ENCODE measurements at regions not wholly inside any gene's neighbourhood (a gene's known extent, or its start where the extent isn't known, plus 50 kb on each side); places are given as distances from the start of the nearest gene placed in this dataset.

DNA sequence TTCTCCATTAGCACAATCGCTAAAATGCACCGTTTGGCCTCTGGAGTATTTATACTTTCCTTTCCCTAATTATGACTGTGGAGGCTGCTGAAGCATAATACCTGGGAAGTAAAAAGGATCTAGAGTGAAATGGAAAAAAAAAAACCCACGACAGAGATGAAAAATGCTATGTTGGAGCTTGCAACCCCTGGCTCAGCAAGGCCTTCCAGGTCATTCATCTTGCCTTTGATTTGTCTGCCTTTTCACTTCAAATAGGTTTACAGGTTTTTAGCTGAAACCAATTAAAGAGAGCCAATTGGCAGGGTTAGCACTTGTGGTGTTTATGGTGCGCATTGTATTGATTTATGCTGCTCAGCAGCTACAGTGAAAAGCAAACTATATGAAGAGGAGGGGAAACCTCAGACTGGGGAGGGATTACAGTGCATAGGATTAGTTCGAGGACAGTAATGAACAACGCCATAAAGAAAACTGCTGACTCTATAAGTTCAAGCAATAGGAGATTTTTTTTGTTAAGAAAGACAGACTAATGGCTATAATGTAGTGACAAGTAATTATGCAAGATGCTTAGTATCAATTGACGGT lies 347.9 kb downstream of the MEIS1 start:
- Histone ChIP-seq H2BK5ac (ENCODE audit: insufficient read length, low read length) (no peak overlapping the region), H3K27me3 (ENCODE audit: insufficient read depth, low read length) (no peaks in the 10 kb centered on the region), H3K23me2 (ENCODE audit: insufficient read length, low read depth, low read length, poor library complexity, severe bottlenecking) (no peaks in the 10 kb centered on the region), H3K79me2 (ENCODE audit: insufficient read depth, low read length) (no peaks in the 10 kb centered on the region), H2AK5ac (ENCODE audit: insufficient read length, low read length) (no peak overlapping the region), H3K4me1 (ENCODE audit: insufficient read depth, low read length) (no peaks in the 10 kb centered on the region), H3K9ac (ENCODE audit: extremely low read depth, insufficient read length, low read length) (no peak overlapping the region), H3K56ac (ENCODE audit: insufficient read length, low read depth, low read length) (no peak overlapping the region), H2BK15ac (ENCODE audit: low read depth, low read length) (no peak overlapping the region), H2AFZ (ENCODE audit: low read length) (no peak overlapping the region), H3K18ac (ENCODE audit: insufficient read length, low read depth, low read length) (no peak overlapping the region), H3T11ph (ENCODE audit: low read length) (no peak overlapping the region), H3K9me3 (ENCODE audit: control insufficient read depth, low read depth, low read length) (no peaks in the 10 kb centered on the region), H3K27ac (ENCODE audit: insufficient read length, low read depth, low read length) (no peak overlapping the region), H4K20me1 (ENCODE audit: control insufficient read depth, insufficient read depth, insufficient read length) (no peaks in the 10 kb centered on the region), H3K14ac (ENCODE audit: insufficient read depth, low read length) (no peak overlapping the region), H3K79me1 (ENCODE audit: insufficient read depth, low read depth, low read length, poor library complexity, severe bottlenecking) (no peaks in the 10 kb centered on the region), H2BK12ac (ENCODE audit: insufficient read length, low read depth, low read length) (no peak overlapping the region), H3K23ac (ENCODE audit: insufficient read length, low read depth, low read length) (no peak overlapping the region), H4K5ac (ENCODE audit: insufficient read length, low read depth, low read length) (no peak overlapping the region), H3K4me2 (ENCODE audit: insufficient read depth, insufficient read length, low read length) (no peak overlapping the region), H3K4ac (ENCODE audit: low read depth, low read length) (no peak overlapping the region), H2BK20ac (ENCODE audit: low read depth, low read length, poor library complexity, severe bottlenecking) (no peak overlapping the region), H4K91ac (ENCODE audit: insufficient read length, low read depth, low read length) (no peak overlapping the region), H4K8ac (replicated peaks; ENCODE audit: insufficient read length, low read depth, low read length) (no peak overlapping the region), H2BK120ac (ENCODE audit: low read depth, low read length, poor library complexity, severe bottlenecking) (no peak overlapping the region)
- Mint-ChIP-seq H3K4me1 (peaks cover 10 to 11% of the 10 kb centered on the region in 2 experiments), H3K9me3 (no peaks in the 10 kb centered on the region), H3K27ac (no peak overlapping the region), H3K36me3 (ENCODE audit: insufficient read depth in 1 of 3, low read depth in 3 of 3) (no peaks in the 10 kb centered on the region; a peak in 1 of 7 replicates), H3K4me3 (no peak overlapping the region), H3K27me3 (ENCODE audit: low read depth) (no peaks in the 10 kb centered on the region)
- no CpG with 5 or more reads among the region's 7 CpGs for WGBS (ENCODE audit: extremely low coverage, insufficient read length, low lambda C conversion rate)
- no peak for DNase-seq
- TF ChIP-seq, protein P1, sequence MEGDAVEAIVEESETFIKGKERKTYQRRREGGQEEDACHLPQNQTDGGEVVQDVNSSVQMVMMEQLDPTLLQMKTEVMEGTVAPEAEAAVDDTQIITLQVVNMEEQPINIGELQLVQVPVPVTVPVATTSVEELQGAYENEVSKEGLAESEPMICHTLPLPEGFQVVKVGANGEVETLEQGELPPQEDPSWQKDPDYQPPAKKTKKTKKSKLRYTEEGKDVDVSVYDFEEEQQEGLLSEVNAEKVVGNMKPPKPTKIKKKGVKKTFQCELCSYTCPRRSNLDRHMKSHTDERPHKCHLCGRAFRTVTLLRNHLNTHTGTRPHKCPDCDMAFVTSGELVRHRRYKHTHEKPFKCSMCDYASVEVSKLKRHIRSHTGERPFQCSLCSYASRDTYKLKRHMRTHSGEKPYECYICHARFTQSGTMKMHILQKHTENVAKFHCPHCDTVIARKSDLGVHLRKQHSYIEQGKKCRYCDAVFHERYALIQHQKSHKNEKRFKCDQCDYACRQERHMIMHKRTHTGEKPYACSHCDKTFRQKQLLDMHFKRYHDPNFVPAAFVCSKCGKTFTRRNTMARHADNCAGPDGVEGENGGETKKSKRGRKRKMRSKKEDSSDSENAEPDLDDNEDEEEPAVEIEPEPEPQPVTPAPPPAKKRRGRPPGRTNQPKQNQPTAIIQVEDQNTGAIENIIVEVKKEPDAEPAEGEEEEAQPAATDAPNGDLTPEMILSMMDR (conservative IDR thresholded peaks at IDR 0.05), result no peak

Measured in H9 (cell line).